DND-41 (cell line): ENCODE measurements at regions not wholly inside any gene's neighbourhood (a gene's known extent, or its start where the extent isn't known, plus 50 kb on each side); places are given as distances from the start of the nearest gene placed in this dataset.

Source experiments
- CTCF ChIP-seq: IDR thresholded peaks from 2 replicates; pipeline ENCODE4 v1.5.1; 2012; ENCODE audit warnings: borderline replicate concordance, low read length, moderate library complexity, mild to moderate bottlenecking; ENCODE audit not compliant: poor library complexity, severe bottlenecking; ENCODE audit errors: extremely low read depth
- EZH2 ChIP-seq: IDR thresholded peaks from 3 replicates; pipeline ENCODE4 v1.6.1; 2012; ENCODE audit warnings: borderline replicate concordance, low read depth, mild to moderate bottlenecking, moderate library complexity, low read length, inconsistent platforms; ENCODE audit not compliant: severe bottlenecking

- TF ChIP-seq CTCF: no peak
- no peak for TF ChIP-seq EZH2
These were observed 188.1 kb downstream of the IPO8 start for GRCh38 chr12:30507576-30507975.
